Ovary (tissue), 3 donors: ENCODE measurements at regions not wholly inside any gene's neighbourhood (a gene's known extent, or its start where the extent isn't known, plus 50 kb on each side); places are given as distances from the start of the nearest gene placed in this dataset.

Experiments used
- EP300 ChIP-seq: sonication (generic); formaldehyde crosslinking; IDR thresholded peaks from one replicate; pipeline ENCODE4 v1.6.1; 2017; ENCODE audit warnings: antibody characterized with exemption
- POLR2A ChIP-seq: fragments of 450-650 bp; IDR thresholded peaks from one replicate; pipeline ENCODE4 v1.6.1; 2017; ENCODE audit warnings: antibody characterized with exemption, mild to moderate bottlenecking, moderate library complexity
- TF ChIP-seq, protein P1 (sequence below), 3 donors: fragments of 450-650 bp in 2 of 3; fragments of 200-600 bp in 1 of 3; IDR thresholded peaks; one replicate each; pipeline versions ENCODE4 v1.5.1 to v1.8.0; 2016 to 2022; ENCODE audit warnings: antibody characterized with exemption in 3 of 3, mild to moderate bottlenecking in 1 of 3
- donor health status: DM: no; HTN: no; CAD: no.

DNA sequence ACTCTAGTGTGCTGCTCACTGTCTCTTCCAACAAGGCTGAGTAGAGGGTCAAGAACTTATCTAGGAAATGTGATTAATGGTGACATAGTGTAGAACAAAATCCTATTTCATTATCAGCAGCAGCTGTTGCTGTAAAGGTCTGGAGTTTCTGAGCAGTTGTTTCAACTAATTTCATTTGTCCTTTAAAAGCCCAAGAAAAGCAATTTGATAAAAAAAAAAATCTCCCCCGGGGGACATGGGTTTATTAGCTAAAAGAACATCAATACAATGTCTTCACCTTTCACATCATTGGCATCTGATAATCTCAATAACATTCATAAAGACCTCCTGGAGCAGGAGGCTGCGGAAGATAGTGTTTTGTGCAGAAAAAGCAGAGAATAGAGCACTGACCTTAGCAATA, 468.1 kb downstream of the KCTD16 start:
- TF ChIP-seq, protein P1, sequence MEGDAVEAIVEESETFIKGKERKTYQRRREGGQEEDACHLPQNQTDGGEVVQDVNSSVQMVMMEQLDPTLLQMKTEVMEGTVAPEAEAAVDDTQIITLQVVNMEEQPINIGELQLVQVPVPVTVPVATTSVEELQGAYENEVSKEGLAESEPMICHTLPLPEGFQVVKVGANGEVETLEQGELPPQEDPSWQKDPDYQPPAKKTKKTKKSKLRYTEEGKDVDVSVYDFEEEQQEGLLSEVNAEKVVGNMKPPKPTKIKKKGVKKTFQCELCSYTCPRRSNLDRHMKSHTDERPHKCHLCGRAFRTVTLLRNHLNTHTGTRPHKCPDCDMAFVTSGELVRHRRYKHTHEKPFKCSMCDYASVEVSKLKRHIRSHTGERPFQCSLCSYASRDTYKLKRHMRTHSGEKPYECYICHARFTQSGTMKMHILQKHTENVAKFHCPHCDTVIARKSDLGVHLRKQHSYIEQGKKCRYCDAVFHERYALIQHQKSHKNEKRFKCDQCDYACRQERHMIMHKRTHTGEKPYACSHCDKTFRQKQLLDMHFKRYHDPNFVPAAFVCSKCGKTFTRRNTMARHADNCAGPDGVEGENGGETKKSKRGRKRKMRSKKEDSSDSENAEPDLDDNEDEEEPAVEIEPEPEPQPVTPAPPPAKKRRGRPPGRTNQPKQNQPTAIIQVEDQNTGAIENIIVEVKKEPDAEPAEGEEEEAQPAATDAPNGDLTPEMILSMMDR (IDR thresholded peaks at IDR 0.05), result no peak
- TF ChIP-seq EP300 (no peak), POLR2A (no peak)
